Caco-2 (cell line): ENCODE measurements at regions not wholly inside any gene's neighbourhood (a gene's known extent, or its start where the extent isn't known, plus 50 kb on each side); places are given as distances from the start of the nearest gene placed in this dataset.

ENCODE experiments used
- BruUV-seq: library from RNA; stranded (reverse); fragments of 400-500 nt; replicated peaks from 2 replicates; lab custom pipeline; 2021; lab: Mats Ljungman, UMichigan
- CTCF ChIA-PET: fragments of 300-600 bp; sonication (Branson Sonifier 250); formaldehyde crosslinking; loops from one replicate; lab custom pipeline; 2022; ENCODE audit warnings: antibody characterized with exemption; lab: Charles Lee
- POLR2A ChIA-PET: fragments of 300-600 bp; sonication (Branson Sonifier 250); formaldehyde crosslinking; loops from one replicate; lab custom pipeline; 2022; ENCODE audit warnings: antibody characterized with exemption; lab: Charles Lee
- DNase-seq, 2 experiments: peaks; one replicate each; pipeline versions ENCODE4 v3.0.0 to v3.0.0-alpha.2; 2020 to 2022
- H3K27me3 ChIP-seq: replicated peaks from 2 replicates; pipeline ENCODE4 v1.6.0; 2011; ENCODE audit warnings: low read length; ENCODE audit not compliant: control insufficient read depth, insufficient read depth
- H3K36me3 ChIP-seq: 2 replicates; pipeline ENCODE4 v1.5.1; 2011; ENCODE audit warnings: low read length; ENCODE audit not compliant: control insufficient read depth, insufficient read depth
- H3K4me1 ChIP-seq: fragments of 250-450 bp; sonication (Bioruptor Pico); 2 replicates; pipeline ENCODE4 v1.5.1; 2020; ENCODE audit warnings: mild to moderate bottlenecking
- H3K4me3 ChIP-seq: 2 replicates; pipeline ENCODE4 v1.5.1; 2011; ENCODE audit warnings: low read depth, mild to moderate bottlenecking, control low read depth, low read length
- H3K9me3 ChIP-seq: fragments of 250-450 bp; sonication (Bioruptor Pico); 2 replicates; pipeline ENCODE4 v1.5.1; 2020; ENCODE audit warnings: mild to moderate bottlenecking, moderate library complexity
- H3K27ac Mint-ChIP-seq: one replicate; pipeline ENCODE4 v1.8.0; 2022; ENCODE audit warnings: mixed read lengths; ENCODE audit not compliant: unreplicated experiment
- H3K27me3 Mint-ChIP-seq: one replicate; pipeline ENCODE4 v1.8.0; 2022; ENCODE audit warnings: mixed read lengths; ENCODE audit not compliant: insufficient read depth, unreplicated experiment
- H3K36me3 Mint-ChIP-seq: one replicate; pipeline ENCODE4 v1.8.0; 2022; ENCODE audit warnings: mild to moderate bottlenecking, mixed read lengths; ENCODE audit not compliant: insufficient read depth, unreplicated experiment
- H3K4me1 Mint-ChIP-seq: one replicate; pipeline ENCODE4 v1.8.0; 2022; ENCODE audit warnings: low read depth, mixed read lengths; ENCODE audit not compliant: unreplicated experiment
- H3K4me3 Mint-ChIP-seq: one replicate; pipeline ENCODE4 v1.8.0; 2022; ENCODE audit warnings: mild to moderate bottlenecking, moderate library complexity, mixed read lengths; ENCODE audit not compliant: unreplicated experiment
- H3K9me3 Mint-ChIP-seq: one replicate; pipeline ENCODE4 v1.8.0; 2022; ENCODE audit warnings: mixed read lengths; ENCODE audit not compliant: unreplicated experiment
- CTCF ChIP-seq, 2 experiments: fragments of 200-600 bp in 1 of 2; IDR thresholded peaks; 1 replicate in 1 of 2; 2 replicates in 1 of 2; pipeline versions ENCODE4 v1.5.1 to v1.8.0; 2011 to 2022; ENCODE audit warnings: antibody characterized with exemption in 1 of 2, control low read depth in 1 of 2, inconsistent platforms in 1 of 2, low read depth in 1 of 2, low read length in 1 of 2, mild to moderate bottlenecking in 1 of 2, moderate library complexity in 1 of 2; ENCODE audit not compliant: insufficient read depth in 1 of 2, severe bottlenecking in 1 of 2, unreplicated experiment in 1 of 2
- intact Hi-C: fragments of 100-400 bp; cut with micrococcal nuclease; formaldehyde crosslinking; loops from one replicate; pipeline ENCODE4 v1.10.0; 2022; ENCODE audit not compliant: unreplicated experiment

- intact Hi-C loops, result no loop called here
- TF ChIP-seq CTCF (IDR thresholded peaks at IDR 0.05; ENCODE audit: insufficient read depth in 1 of 2, low read depth in 1 of 2, low read length in 1 of 2, severe bottlenecking in 1 of 2, unreplicated experiment in 1 of 2), result no peak
- H3K4me3 Mint-ChIP-seq, result no peak overlapping the region
- H3K4me1 Mint-ChIP-seq, result no peaks in the 10 kb centered on the region
- CTCF ChIA-PET, result no interaction called here
- BruUV-seq, result no TSS peak
- no peaks in the 10 kb centered on the region for H3K36me3 ChIP-seq
- no peaks in the 10 kb centered on the region for H3K4me1 ChIP-seq
- H3K4me3 ChIP-seq, result no peak overlapping the region
- no peaks in the 10 kb centered on the region for H3K27me3 ChIP-seq
- no peaks in the 10 kb centered on the region for H3K36me3 Mint-ChIP-seq
- no peaks in the 10 kb centered on the region for H3K9me3 Mint-ChIP-seq
- POLR2A ChIA-PET, result no interaction called here
- H3K9me3 ChIP-seq, result no peaks in the 10 kb centered on the region
- H3K27ac Mint-ChIP-seq, result no peak overlapping the region
- no peak for DNase-seq
- peaks cover 8% of the 10 kb centered on the region for H3K27me3 Mint-ChIP-seq
These were observed 793.0 kb downstream of the OLFM4 start for GRCh38 chr13:53821632-53822031.

DNA sequence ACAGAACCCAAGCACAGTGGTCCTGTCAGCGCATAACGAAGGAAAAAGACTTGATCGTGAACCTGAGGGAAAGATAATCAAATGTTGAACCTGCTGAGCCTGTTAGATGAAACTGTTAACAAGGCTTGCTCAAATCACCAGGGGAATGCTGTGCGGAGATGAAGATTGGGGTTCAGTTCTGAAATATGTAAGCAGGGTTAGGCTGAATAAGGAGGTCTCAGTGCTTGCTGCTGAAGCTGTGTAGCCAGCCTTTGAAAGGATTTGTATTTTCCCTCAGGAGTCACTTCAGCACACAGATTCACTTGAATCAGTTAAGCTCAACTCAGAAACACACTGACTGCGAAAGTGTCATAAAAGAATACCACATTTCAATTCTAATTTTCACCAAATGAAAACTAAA is 793.5 kb downstream of the OLFM4 start:
- POLR2A ChIA-PET, result no interaction called here
- TF ChIP-seq CTCF (IDR thresholded peaks at IDR 0.05; ENCODE audit: insufficient read depth in 1 of 2, low read depth in 1 of 2, low read length in 1 of 2, severe bottlenecking in 1 of 2, unreplicated experiment in 1 of 2), result no peak
- Mint-ChIP-seq H3K36me3 (no peaks in the 10 kb centered on the region), H3K27ac (no peak overlapping the region), H3K4me3 (no peak overlapping the region), H3K27me3 (peaks cover 8% of the 10 kb centered on the region), H3K9me3 (no peaks in the 10 kb centered on the region), H3K4me1 (no peaks in the 10 kb centered on the region)
- intact Hi-C loops, result no loop called here
- no peaks in the 10 kb centered on the region for H3K27me3 ChIP-seq
- H3K36me3 ChIP-seq, result no peaks in the 10 kb centered on the region
- no peaks in the 10 kb centered on the region for H3K4me1 ChIP-seq
- CTCF ChIA-PET, result no interaction called here
- no peak overlapping the region for H3K4me3 ChIP-seq
- DNase-seq, result no peak
- no TSS peak for BruUV-seq
- no peaks in the 10 kb centered on the region for H3K9me3 ChIP-seq

DNA sequence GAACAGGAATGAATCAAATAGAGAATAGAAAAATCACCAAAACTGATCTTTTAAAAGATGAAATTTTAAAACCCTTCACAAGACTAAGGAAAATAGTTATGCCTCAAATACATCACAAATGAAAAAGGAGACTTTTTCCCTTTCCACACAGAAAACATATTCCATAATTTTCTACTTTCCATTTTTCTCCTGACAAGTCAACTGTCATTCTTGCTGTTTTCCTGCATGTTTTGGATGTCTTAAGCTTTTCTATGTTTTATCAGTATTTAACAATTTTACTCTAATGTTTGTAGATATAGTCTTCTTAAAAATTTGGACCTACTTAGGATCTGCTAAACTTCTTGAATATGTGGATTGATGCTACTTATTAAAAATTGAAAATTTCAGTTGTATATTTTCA is 810.8 kb downstream of the OLFM4 start:
- Mint-ChIP-seq H3K27ac (no peak overlapping the region), H3K4me3 (no peak overlapping the region), H3K27me3 (peaks cover 4% of the 10 kb centered on the region), H3K9me3 (no peaks in the 10 kb centered on the region), H3K4me1 (no peaks in the 10 kb centered on the region), H3K36me3 (no peaks in the 10 kb centered on the region)
- Histone ChIP-seq H3K9me3 (no peaks in the 10 kb centered on the region), H3K4me1 (no peaks in the 10 kb centered on the region), H3K4me3 (no peak overlapping the region), H3K36me3 (no peaks in the 10 kb centered on the region), H3K27me3 (no peaks in the 10 kb centered on the region)
- POLR2A ChIA-PET, result no interaction called here
- no TSS peak for BruUV-seq
- TF ChIP-seq CTCF (IDR thresholded peaks at IDR 0.05; ENCODE audit: insufficient read depth in 1 of 2, low read depth in 1 of 2, low read length in 1 of 2, severe bottlenecking in 1 of 2, unreplicated experiment in 1 of 2), result no peak
- CTCF ChIA-PET, result no interaction called here
- intact Hi-C loops, result no loop called here
- no peak for DNase-seq
